HEK293 (cell line): ENCODE measurements at regions not wholly inside any gene's neighbourhood (a gene's known extent, or its start where the extent isn't known, plus 50 kb on each side); places are given as distances from the start of the nearest gene placed in this dataset.

ENCODE experiments used
- ZIC2 ChIP-seq: fragments of 450-650 bp; formaldehyde crosslinking; IDR thresholded peaks from 2 replicates; pipeline ENCODE4 v1.5.1; 2016; ENCODE audit warnings: missing biosample characterization, missing genetic modification characterization
- ZNF121 ChIP-seq: fragments of 450-650 bp; formaldehyde crosslinking; IDR thresholded peaks from 2 replicates; pipeline ENCODE4 v1.5.1; 2016; ENCODE audit warnings: missing biosample characterization, missing genetic modification characterization
- ZNF530 ChIP-seq: fragments of 450-650 bp; formaldehyde crosslinking; IDR thresholded peaks from 2 replicates; pipeline ENCODE4 v1.5.1; 2016; ENCODE audit warnings: low read depth, missing biosample characterization, missing genetic modification characterization
- ZNF600 ChIP-seq: fragments of 450-650 bp; formaldehyde crosslinking; IDR thresholded peaks from 2 replicates; pipeline ENCODE4 v1.5.1; 2016; ENCODE audit warnings: missing biosample characterization, missing genetic modification characterization
- ZNF768 ChIP-seq: fragments of 450-650 bp; formaldehyde crosslinking; IDR thresholded peaks from 2 replicates; pipeline ENCODE4 v1.5.1; 2018; ENCODE audit warnings: missing biosample characterization, mild to moderate bottlenecking, missing genetic modification characterization
- ZNF830 ChIP-seq: fragments of 450-650 bp; IDR thresholded peaks from 2 replicates; pipeline ENCODE4 v1.5.0; 2018; ENCODE audit warnings: missing biosample characterization, missing genetic modification characterization, low read depth, mild to moderate bottlenecking, moderate library complexity
- TF ChIP-seq, protein P1 (sequence below): fragments of 450-650 bp; formaldehyde crosslinking; IDR thresholded peaks from 2 replicates; pipeline ENCODE4 v1.5.1; 2016; ENCODE audit warnings: missing biosample characterization, missing genetic modification characterization
- TF ChIP-seq, protein P2 (sequence below): IDR thresholded peaks from 2 replicates; pipeline ENCODE4 v1.6.1; 2011; ENCODE audit warnings: mild to moderate bottlenecking, low read depth, low read length, borderline replicate concordance
- TF ChIP-seq, protein P3 (sequence below): fragments of 450-650 bp; formaldehyde crosslinking; IDR thresholded peaks from 2 replicates; pipeline ENCODE4 v1.5.1; 2016; ENCODE audit warnings: missing biosample characterization, missing genetic modification characterization
- TF ChIP-seq, protein P4 (sequence below): fragments of 450-650 bp; formaldehyde crosslinking; IDR thresholded peaks from 2 replicates; pipeline ENCODE4 v1.5.1; 2017; ENCODE audit warnings: missing biosample characterization, missing genetic modification characterization
- TF ChIP-seq, protein P5 (sequence below): fragments of 450-650 bp; formaldehyde crosslinking; IDR thresholded peaks from 2 replicates; pipeline ENCODE4 v1.5.1; 2016; ENCODE audit warnings: missing biosample characterization, missing genetic modification characterization
- TF ChIP-seq, protein P6 (sequence below): fragments of 450-650 bp; formaldehyde crosslinking; IDR thresholded peaks from 2 replicates; pipeline ENCODE4 v1.5.1; 2016; ENCODE audit warnings: missing biosample characterization, missing genetic modification characterization, low read depth

DNA sequence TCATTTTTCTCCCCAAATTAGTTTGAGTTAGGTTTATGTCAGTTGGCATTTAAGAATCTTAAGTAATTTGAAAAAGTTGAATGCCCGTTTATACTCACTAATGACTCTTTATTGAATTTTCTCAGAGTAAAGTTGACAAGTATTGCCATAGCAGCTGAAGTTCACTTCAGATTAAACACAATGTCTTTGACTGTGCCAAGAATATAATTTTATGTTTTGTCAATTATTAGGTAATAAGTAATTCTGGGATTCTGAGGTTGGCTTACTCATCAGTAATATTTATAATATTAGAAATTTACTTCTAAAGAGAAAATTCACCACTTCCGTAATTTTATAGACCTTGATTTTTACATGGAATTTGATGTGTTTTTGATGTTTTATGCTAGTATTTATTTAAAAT, 369.3 kb upstream of the TMPRSS15 start:
- TF ChIP-seq ZNF600 (no peak), ZIC2 (tag by site-specific recombination) (no peak), ZNF768 (no peak), ZNF530 (tag by site-specific recombination) (no peak), ZNF830 (tag by site-specific recombination) (no peak), ZNF121 (tag by site-specific recombination) (no peak)
- TF ChIP-seq, protein P1, sequence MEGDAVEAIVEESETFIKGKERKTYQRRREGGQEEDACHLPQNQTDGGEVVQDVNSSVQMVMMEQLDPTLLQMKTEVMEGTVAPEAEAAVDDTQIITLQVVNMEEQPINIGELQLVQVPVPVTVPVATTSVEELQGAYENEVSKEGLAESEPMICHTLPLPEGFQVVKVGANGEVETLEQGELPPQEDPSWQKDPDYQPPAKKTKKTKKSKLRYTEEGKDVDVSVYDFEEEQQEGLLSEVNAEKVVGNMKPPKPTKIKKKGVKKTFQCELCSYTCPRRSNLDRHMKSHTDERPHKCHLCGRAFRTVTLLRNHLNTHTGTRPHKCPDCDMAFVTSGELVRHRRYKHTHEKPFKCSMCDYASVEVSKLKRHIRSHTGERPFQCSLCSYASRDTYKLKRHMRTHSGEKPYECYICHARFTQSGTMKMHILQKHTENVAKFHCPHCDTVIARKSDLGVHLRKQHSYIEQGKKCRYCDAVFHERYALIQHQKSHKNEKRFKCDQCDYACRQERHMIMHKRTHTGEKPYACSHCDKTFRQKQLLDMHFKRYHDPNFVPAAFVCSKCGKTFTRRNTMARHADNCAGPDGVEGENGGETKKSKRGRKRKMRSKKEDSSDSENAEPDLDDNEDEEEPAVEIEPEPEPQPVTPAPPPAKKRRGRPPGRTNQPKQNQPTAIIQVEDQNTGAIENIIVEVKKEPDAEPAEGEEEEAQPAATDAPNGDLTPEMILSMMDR (tag by site-specific recombination) = no peak
- TF ChIP-seq, protein P2, sequence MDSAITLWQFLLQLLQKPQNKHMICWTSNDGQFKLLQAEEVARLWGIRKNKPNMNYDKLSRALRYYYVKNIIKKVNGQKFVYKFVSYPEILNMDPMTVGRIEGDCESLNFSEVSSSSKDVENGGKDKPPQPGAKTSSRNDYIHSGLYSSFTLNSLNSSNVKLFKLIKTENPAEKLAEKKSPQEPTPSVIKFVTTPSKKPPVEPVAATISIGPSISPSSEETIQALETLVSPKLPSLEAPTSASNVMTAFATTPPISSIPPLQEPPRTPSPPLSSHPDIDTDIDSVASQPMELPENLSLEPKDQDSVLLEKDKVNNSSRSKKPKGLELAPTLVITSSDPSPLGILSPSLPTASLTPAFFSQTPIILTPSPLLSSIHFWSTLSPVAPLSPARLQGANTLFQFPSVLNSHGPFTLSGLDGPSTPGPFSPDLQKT = no peak
- TF ChIP-seq, protein P3, sequence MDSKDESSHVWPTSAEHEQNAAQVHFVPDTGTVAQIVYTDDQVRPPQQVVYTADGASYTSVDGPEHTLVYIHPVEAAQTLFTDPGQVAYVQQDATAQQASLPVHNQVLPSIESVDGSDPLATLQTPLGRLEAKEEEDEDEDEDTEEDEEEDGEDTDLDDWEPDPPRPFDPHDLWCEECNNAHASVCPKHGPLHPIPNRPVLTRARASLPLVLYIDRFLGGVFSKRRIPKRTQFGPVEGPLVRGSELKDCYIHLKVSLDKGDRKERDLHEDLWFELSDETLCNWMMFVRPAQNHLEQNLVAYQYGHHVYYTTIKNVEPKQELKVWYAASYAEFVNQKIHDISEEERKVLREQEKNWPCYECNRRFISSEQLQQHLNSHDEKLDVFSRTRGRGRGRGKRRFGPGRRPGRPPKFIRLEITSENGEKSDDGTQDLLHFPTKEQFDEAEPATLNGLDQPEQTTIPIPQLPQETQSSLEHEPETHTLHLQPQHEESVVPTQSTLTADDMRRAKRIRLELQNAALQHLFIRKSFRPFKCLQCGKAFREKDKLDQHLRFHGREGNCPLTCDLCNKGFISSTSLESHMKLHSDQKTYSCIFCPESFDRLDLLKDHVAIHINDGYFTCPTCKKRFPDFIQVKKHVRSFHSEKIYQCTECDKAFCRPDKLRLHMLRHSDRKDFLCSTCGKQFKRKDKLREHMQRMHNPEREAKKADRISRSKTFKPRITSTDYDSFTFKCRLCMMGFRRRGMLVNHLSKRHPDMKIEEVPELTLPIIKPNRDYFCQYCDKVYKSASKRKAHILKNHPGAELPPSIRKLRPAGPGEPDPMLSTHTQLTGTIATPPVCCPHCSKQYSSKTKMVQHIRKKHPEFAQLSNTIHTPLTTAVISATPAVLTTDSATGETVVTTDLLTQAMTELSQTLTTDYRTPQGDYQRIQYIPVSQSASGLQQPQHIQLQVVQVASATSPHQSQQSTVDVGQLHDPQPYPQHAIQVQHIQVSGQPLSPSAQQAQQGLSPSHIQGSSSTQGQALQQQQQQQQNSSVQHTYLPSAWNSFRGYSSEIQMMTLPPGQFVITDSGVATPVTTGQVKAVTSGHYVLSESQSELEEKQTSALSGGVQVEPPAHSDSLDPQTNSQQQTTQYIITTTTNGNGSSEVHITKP = no peak
- TF ChIP-seq, protein P4, sequence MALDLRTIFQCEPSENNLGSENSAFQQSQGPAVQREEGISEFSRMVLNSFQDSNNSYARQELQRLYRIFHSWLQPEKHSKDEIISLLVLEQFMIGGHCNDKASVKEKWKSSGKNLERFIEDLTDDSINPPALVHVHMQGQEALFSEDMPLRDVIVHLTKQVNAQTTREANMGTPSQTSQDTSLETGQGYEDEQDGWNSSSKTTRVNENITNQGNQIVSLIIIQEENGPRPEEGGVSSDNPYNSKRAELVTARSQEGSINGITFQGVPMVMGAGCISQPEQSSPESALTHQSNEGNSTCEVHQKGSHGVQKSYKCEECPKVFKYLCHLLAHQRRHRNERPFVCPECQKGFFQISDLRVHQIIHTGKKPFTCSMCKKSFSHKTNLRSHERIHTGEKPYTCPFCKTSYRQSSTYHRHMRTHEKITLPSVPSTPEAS = no peak
- TF ChIP-seq, protein P5, sequence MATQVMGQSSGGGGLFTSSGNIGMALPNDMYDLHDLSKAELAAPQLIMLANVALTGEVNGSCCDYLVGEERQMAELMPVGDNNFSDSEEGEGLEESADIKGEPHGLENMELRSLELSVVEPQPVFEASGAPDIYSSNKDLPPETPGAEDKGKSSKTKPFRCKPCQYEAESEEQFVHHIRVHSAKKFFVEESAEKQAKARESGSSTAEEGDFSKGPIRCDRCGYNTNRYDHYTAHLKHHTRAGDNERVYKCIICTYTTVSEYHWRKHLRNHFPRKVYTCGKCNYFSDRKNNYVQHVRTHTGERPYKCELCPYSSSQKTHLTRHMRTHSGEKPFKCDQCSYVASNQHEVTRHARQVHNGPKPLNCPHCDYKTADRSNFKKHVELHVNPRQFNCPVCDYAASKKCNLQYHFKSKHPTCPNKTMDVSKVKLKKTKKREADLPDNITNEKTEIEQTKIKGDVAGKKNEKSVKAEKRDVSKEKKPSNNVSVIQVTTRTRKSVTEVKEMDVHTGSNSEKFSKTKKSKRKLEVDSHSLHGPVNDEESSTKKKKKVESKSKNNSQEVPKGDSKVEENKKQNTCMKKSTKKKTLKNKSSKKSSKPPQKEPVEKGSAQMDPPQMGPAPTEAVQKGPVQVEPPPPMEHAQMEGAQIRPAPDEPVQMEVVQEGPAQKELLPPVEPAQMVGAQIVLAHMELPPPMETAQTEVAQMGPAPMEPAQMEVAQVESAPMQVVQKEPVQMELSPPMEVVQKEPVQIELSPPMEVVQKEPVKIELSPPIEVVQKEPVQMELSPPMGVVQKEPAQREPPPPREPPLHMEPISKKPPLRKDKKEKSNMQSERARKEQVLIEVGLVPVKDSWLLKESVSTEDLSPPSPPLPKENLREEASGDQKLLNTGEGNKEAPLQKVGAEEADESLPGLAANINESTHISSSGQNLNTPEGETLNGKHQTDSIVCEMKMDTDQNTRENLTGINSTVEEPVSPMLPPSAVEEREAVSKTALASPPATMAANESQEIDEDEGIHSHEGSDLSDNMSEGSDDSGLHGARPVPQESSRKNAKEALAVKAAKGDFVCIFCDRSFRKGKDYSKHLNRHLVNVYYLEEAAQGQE = no peak
- TF ChIP-seq, protein P6, sequence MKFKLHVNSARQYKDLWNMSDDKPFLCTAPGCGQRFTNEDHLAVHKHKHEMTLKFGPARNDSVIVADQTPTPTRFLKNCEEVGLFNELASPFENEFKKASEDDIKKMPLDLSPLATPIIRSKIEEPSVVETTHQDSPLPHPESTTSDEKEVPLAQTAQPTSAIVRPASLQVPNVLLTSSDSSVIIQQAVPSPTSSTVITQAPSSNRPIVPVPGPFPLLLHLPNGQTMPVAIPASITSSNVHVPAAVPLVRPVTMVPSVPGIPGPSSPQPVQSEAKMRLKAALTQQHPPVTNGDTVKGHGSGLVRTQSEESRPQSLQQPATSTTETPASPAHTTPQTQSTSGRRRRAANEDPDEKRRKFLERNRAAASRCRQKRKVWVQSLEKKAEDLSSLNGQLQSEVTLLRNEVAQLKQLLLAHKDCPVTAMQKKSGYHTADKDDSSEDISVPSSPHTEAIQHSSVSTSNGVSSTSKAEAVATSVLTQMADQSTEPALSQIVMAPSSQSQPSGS (tag by site-specific recombination) = no peak
